OCI-LY7 (cell line): ENCODE measurements at regions not wholly inside any gene's neighbourhood (a gene's known extent, or its start where the extent isn't known, plus 50 kb on each side); places are given as distances from the start of the nearest gene placed in this dataset.

Source experiments
- BruUV-seq: library from RNA; stranded (reverse); fragments of 400-500 nt; replicated peaks from 2 replicates; lab custom pipeline; 2021; lab: Mats Ljungman, UMichigan
- CTCF ChIA-PET: fragments of 300-600 bp; sonication (Branson Sonifier 250); formaldehyde crosslinking; loops from one replicate; lab custom pipeline; 2022; ENCODE audit warnings: antibody characterized with exemption; ENCODE audit not compliant: unreplicated experiment; lab: Charles Lee
- POLR2A ChIA-PET: fragments of 300-600 bp; sonication (Branson Sonifier 250); formaldehyde crosslinking; loops from one replicate; lab custom pipeline; 2022; ENCODE audit warnings: antibody characterized with exemption; lab: Charles Lee
- DNase-seq: peaks from one replicate; pipeline ENCODE4 v3.0.0-alpha.2; 2015; ENCODE audit warnings: low spot score
- H2AFZ ChIP-seq: fragments of 200-600 bp; sonication (generic), shearing (Covaris generic); 2 replicates; pipeline ENCODE4 v1.6.1; 2014; ENCODE audit warnings: mild to moderate bottlenecking, antibody characterized with exemption, low read length, moderate library complexity
- H3K27ac ChIP-seq: fragments of 200-600 bp; sonication (generic); 2 replicates; pipeline ENCODE4 v1.5.1; 2014; ENCODE audit warnings: mixed run types, low read depth, mild to moderate bottlenecking, moderate library complexity, low read length, inconsistent platforms; ENCODE audit not compliant: poor library complexity, severe bottlenecking
- H3K36me3 ChIP-seq: fragments of 200-600 bp; sonication (generic); 2 replicates; pipeline ENCODE4 v1.6.1; 2014; ENCODE audit warnings: mild to moderate bottlenecking, antibody characterized with exemption, low read length, moderate library complexity, mixed read lengths; ENCODE audit not compliant: insufficient read depth
- H3K4me1 ChIP-seq: fragments of 200-600 bp; sonication (generic); 2 replicates; pipeline ENCODE4 v1.5.1; 2014; ENCODE audit warnings: mild to moderate bottlenecking, low read length; ENCODE audit not compliant: insufficient read depth, poor library complexity, severe bottlenecking
- H3K4me2 ChIP-seq: fragments of 200-600 bp; sonication (generic); 2 replicates; pipeline ENCODE4 v1.6.1; 2014; ENCODE audit warnings: mild to moderate bottlenecking, low read length
- H3K4me3 ChIP-seq: fragments of 200-600 bp; sonication (generic); 2 replicates; pipeline ENCODE4 v1.5.1; 2014; ENCODE audit warnings: mild to moderate bottlenecking, low read depth, low read length; ENCODE audit not compliant: poor library complexity, severe bottlenecking
- H3K79me2 ChIP-seq: fragments of 200-600 bp; sonication (generic); 2 replicates; pipeline ENCODE4 v1.6.1; 2016; ENCODE audit warnings: low read depth, mild to moderate bottlenecking, low read length, moderate library complexity, mixed read lengths; ENCODE audit not compliant: insufficient read depth
- H3K9me2 ChIP-seq: fragments of 200-600 bp; sonication (generic); 2 replicates; pipeline ENCODE4 v1.6.1; 2016; ENCODE audit warnings: mild to moderate bottlenecking, low read length, mixed read lengths; ENCODE audit not compliant: insufficient read depth
- H3K9me3 ChIP-seq: fragments of 200-600 bp; sonication (generic); 2 replicates; pipeline ENCODE4 v1.6.1; 2014; ENCODE audit warnings: mild to moderate bottlenecking, mixed run types, low read length, mixed read lengths
- H4K20me1 ChIP-seq: fragments of 200-600 bp; sonication (generic); 2 replicates; pipeline ENCODE4 v1.6.1; 2014; ENCODE audit warnings: mild to moderate bottlenecking, antibody characterized with exemption, low read length, moderate library complexity, mixed read lengths; ENCODE audit not compliant: insufficient read depth
- EZH2phosphoT487 ChIP-seq: fragments of 200-600 bp; sonication (generic); IDR thresholded peaks from 2 replicates; pipeline ENCODE4 v1.6.1; 2018; ENCODE audit warnings: low read depth, borderline replicate concordance, mild to moderate bottlenecking, mixed run types, antibody characterized with exemption, low read length, moderate library complexity, mixed read lengths
- intact Hi-C: fragments of 100-400 bp; cut with micrococcal nuclease; formaldehyde crosslinking; loops from one replicate; pipeline ENCODE4 v1.10.0; 2022; ENCODE audit not compliant: unreplicated experiment
- TF ChIP-seq, protein P1 (sequence below): fragments of 200-600 bp; sonication (generic); conservative IDR thresholded peaks from 2 replicates; pipeline ENCODE4 v1.5.1; 2014; ENCODE audit warnings: mild to moderate bottlenecking, antibody characterized with exemption, low read length, moderate library complexity, mixed read lengths

DNA sequence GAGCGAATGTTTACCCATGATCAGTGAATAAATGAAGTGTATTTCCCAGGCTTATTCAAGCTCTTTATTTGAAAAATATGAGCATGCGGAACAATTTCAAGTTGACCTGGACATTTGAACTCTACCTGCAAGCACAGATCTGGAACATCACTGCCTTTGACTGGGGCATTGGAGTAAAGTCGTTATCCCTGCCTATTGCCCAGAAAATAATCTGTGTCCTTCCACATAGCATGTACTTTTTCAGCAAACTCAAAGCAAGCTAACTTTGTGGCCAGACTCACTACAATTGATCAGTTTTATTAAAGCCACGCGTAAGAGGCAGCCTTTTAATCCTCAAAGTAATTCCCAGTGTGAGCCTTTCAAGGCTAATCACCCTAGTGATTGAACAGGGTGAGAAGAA is 73.4 kb upstream of the PAK5 start:
- intact Hi-C loops: loop anchor here (2.0 to 5.0 kb wide), 2 partner anchors 295 to 505 kb away; no protein-coding TSS in a partner anchor
- ChIA-PET CTCF (no interaction called here), POLR2A (interaction anchor here (1.0 kb wide), 1 partner anchor 19 kb away, joined by 3 read pairs; no protein-coding TSS in a partner anchor)
- Histone ChIP-seq H3K4me3 (no peak overlapping the region), H3K9me2 (no peaks in the 10 kb centered on the region), H2AFZ (no peak overlapping the region), H3K9me3 (no peaks in the 10 kb centered on the region), H3K4me1 (no peaks in the 10 kb centered on the region), H3K4me2 (no peak overlapping the region), H3K36me3 (no peaks in the 10 kb centered on the region), H4K20me1 (no peaks in the 10 kb centered on the region), H3K79me2 (no peaks in the 10 kb centered on the region), H3K27ac (no peak overlapping the region)
- no peak for DNase-seq
- no TSS peak for BruUV-seq
- TF ChIP-seq EZH2phosphoT487: no peak
- TF ChIP-seq, protein P1, sequence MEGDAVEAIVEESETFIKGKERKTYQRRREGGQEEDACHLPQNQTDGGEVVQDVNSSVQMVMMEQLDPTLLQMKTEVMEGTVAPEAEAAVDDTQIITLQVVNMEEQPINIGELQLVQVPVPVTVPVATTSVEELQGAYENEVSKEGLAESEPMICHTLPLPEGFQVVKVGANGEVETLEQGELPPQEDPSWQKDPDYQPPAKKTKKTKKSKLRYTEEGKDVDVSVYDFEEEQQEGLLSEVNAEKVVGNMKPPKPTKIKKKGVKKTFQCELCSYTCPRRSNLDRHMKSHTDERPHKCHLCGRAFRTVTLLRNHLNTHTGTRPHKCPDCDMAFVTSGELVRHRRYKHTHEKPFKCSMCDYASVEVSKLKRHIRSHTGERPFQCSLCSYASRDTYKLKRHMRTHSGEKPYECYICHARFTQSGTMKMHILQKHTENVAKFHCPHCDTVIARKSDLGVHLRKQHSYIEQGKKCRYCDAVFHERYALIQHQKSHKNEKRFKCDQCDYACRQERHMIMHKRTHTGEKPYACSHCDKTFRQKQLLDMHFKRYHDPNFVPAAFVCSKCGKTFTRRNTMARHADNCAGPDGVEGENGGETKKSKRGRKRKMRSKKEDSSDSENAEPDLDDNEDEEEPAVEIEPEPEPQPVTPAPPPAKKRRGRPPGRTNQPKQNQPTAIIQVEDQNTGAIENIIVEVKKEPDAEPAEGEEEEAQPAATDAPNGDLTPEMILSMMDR: no peak

DNA sequence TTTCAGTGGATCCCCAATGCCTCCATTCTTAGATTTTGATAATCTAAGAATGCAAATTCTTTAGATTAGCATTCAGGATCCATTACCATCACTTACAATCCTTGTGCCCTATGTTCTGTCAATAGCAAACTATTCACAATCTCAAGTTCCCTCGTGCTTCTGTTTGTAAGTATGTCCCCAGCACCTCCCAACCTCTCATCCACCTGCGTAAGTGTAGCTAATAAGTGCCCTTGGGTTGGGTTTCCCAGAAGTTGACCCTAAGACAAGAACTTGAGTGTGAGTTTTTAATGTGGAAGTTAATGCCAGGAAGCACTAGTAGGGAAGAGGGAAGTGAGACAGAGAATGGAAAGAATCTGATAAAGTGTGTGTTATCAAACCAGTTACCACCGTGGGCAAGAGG is 72.6 kb upstream of the PAK5 start:
- no peaks in the 10 kb centered on the region for H3K4me1 ChIP-seq
- intact Hi-C loops: loop anchor here (5.0 kb wide), 1 partner anchor 504 kb away; no protein-coding TSS in a partner anchor
- no peak overlapping the region for H2AFZ ChIP-seq
- H3K9me2 ChIP-seq: no peaks in the 10 kb centered on the region
- H3K9me3 ChIP-seq: no peaks in the 10 kb centered on the region
- POLR2A ChIA-PET: no interaction called here
- H3K27ac ChIP-seq: no peak overlapping the region
- no TSS peak for BruUV-seq
- H3K4me3 ChIP-seq: no peak overlapping the region
- no peaks in the 10 kb centered on the region for H4K20me1 ChIP-seq
- H3K36me3 ChIP-seq: no peaks in the 10 kb centered on the region
- TF ChIP-seq EZH2phosphoT487: no peak
- TF ChIP-seq, protein P1: no peak
- H3K79me2 ChIP-seq: no peaks in the 10 kb centered on the region
- CTCF ChIA-PET: no interaction called here
- H3K4me2 ChIP-seq: no peak overlapping the region
- DNase-seq: no peak

DNA sequence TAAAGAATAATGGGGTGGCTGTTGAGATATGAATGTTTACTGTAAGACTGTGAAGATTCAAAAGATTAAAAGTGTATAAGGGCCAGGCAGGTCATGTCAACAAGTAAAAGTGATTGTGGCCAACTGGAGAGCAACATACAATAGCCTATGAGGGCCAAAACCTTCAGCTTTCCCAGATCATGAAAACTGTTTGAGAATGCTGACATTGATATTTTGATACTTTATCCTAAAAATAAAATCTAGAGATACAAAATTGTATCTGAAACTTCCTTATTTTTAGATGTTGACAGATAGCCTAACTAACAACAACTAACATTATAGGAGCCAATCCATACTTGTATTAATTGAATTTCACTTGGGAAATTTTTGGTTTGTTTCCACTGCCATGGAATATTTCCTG is 70.3 kb upstream of the PAK5 start:
- H3K27ac ChIP-seq: no peak overlapping the region
- H3K4me2 ChIP-seq: no peak overlapping the region
- no peaks in the 10 kb centered on the region for H3K9me2 ChIP-seq
- no peak for DNase-seq
- no peaks in the 10 kb centered on the region for H3K79me2 ChIP-seq
- POLR2A ChIA-PET: interaction anchor here (0.6 kb wide), 1 partner anchor 292 kb away, joined by 3 read pairs; no protein-coding TSS in a partner anchor
- H4K20me1 ChIP-seq: no peaks in the 10 kb centered on the region
- BruUV-seq: no TSS peak
- no peak overlapping the region for H2AFZ ChIP-seq
- CTCF ChIA-PET: no interaction called here
- H3K36me3 ChIP-seq: no peaks in the 10 kb centered on the region
- TF ChIP-seq EZH2phosphoT487: no peak
- TF ChIP-seq, protein P1: no peak
- H3K4me3 ChIP-seq: no peak overlapping the region
- intact Hi-C loops: no loop called here
- no peaks in the 10 kb centered on the region for H3K9me3 ChIP-seq
- no peaks in the 10 kb centered on the region for H3K4me1 ChIP-seq
